ENCODE measurements at regions not wholly inside any gene's neighbourhood (a gene's known extent, or its start where the extent isn't known, plus 50 kb on each side); places are given as distances from the start of the nearest gene placed in this dataset.

DNA sequence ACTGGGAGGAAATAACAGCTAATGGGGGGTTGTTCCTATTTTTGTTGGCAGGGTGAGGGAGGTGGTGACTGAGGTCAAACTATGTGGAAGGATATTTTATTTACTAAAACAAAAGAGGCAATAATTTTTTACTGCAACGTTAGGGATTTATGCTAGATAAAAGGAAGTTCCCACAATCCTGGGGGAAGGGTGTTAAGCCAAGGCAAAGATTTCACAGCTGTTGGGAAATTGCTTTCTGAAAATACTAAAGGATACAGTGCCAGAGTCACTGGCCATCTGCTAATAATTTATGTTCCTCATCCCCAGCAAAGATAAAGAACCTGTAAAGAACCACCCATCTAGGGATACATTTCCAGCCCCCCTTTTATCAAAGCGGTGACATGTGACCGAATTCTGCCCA, 756.0 kb upstream of the RBFOX1 start:
- BruUV-seq (replicated peaks), result no TSS peak
- Mint-ChIP-seq H3K4me3 (ENCODE audit: low read depth, unreplicated experiment) (no peak overlapping the region), H3K9me3 (ENCODE audit: low read depth, unreplicated experiment) (peaks cover 13% of the 10 kb centered on the region), H3K27ac (ENCODE audit: unreplicated experiment) (no peak overlapping the region), H3K4me1 (ENCODE audit: low read depth, unreplicated experiment) (no peaks in the 10 kb centered on the region), H3K27me3 (ENCODE audit: unreplicated experiment) (no peaks in the 10 kb centered on the region), H3K36me3 (ENCODE audit: insufficient read depth, unreplicated experiment) (no peaks in the 10 kb centered on the region)
- TF ChIP-seq CTCF (IDR thresholded peaks at IDR 0.05; ENCODE audit: unreplicated experiment), result no peak
- no peak for DNase-seq
- CTCF ChIA-PET, result no interaction called here
- intact Hi-C loops (cut with micrococcal nuclease; ENCODE audit: unreplicated experiment), result no loop called here

DNA sequence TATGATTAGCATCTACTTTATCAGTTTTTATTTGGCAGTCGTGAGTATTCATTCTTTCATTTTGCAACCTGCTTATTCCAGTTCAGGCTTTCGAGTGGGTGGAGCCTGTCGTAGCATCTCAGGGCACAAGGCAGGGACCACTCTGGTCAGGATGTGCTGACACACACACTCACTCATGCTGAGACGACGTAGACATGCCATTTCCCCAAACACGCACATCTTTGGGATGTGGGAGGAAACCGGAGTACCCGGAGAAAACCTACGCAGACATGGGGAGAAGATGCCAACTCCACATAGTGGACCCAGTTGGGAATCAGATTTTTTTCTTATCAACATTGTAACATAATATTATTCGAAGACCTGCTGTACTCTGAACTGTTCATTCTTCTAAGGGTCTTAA, 756.5 kb upstream of the RBFOX1 start:
- CTCF ChIA-PET, result no interaction called here
- no peak overlapping the region for H3K4me3 Mint-ChIP-seq (ENCODE audit: low read depth, unreplicated experiment)
- intact Hi-C loops (cut with micrococcal nuclease; ENCODE audit: unreplicated experiment), result no loop called here
- no peaks in the 10 kb centered on the region for H3K4me1 Mint-ChIP-seq (ENCODE audit: low read depth, unreplicated experiment)
- no peak for TF ChIP-seq CTCF (IDR thresholded peaks at IDR 0.05; ENCODE audit: unreplicated experiment)
- DNase-seq, result no peak
- no peak overlapping the region for H3K27ac Mint-ChIP-seq (ENCODE audit: unreplicated experiment)
- BruUV-seq (replicated peaks), result no TSS peak
- no peaks in the 10 kb centered on the region for H3K36me3 Mint-ChIP-seq (ENCODE audit: insufficient read depth, unreplicated experiment)
- no peaks in the 10 kb centered on the region for H3K27me3 Mint-ChIP-seq (ENCODE audit: unreplicated experiment)
- H3K9me3 Mint-ChIP-seq (ENCODE audit: low read depth, unreplicated experiment), result peaks cover 16% of the 10 kb centered on the region

- peaks cover 17% of the 10 kb centered on the region for H3K9me3 Mint-ChIP-seq (ENCODE audit: low read depth, unreplicated experiment)
- no peaks in the 10 kb centered on the region for H3K36me3 Mint-ChIP-seq (ENCODE audit: insufficient read depth, unreplicated experiment)
- no peak for DNase-seq
- TF ChIP-seq CTCF (IDR thresholded peaks at IDR 0.05; ENCODE audit: unreplicated experiment), result no peak
- H3K27me3 Mint-ChIP-seq (ENCODE audit: unreplicated experiment), result no peaks in the 10 kb centered on the region
- H3K27ac Mint-ChIP-seq (ENCODE audit: unreplicated experiment), result no peak overlapping the region
- CTCF ChIA-PET, result no interaction called here
- BruUV-seq (replicated peaks), result no TSS peak
- no peak overlapping the region for H3K4me3 Mint-ChIP-seq (ENCODE audit: low read depth, unreplicated experiment)
- intact Hi-C loops (cut with micrococcal nuclease; ENCODE audit: unreplicated experiment), result no loop called here
- no peaks in the 10 kb centered on the region for H3K4me1 Mint-ChIP-seq (ENCODE audit: low read depth, unreplicated experiment)
These were observed 758.5 kb upstream of the RBFOX1 start for GRCh38 chr16:6574146-6574545.

GRCh38 chr16:6573577-6573976, 759.1 kb upstream of the RBFOX1 start:
- no peak for DNase-seq
- H3K36me3 Mint-ChIP-seq (ENCODE audit: insufficient read depth, unreplicated experiment), result no peaks in the 10 kb centered on the region
- peaks cover 17% of the 10 kb centered on the region for H3K9me3 Mint-ChIP-seq (ENCODE audit: low read depth, unreplicated experiment)
- TF ChIP-seq CTCF (IDR thresholded peaks at IDR 0.05; ENCODE audit: unreplicated experiment), result no peak
- H3K27me3 Mint-ChIP-seq (ENCODE audit: unreplicated experiment), result no peaks in the 10 kb centered on the region
- intact Hi-C loops (cut with micrococcal nuclease; ENCODE audit: unreplicated experiment), result no loop called here
- no TSS peak for BruUV-seq (replicated peaks)
- H3K4me1 Mint-ChIP-seq (ENCODE audit: low read depth, unreplicated experiment), result no peaks in the 10 kb centered on the region
- H3K4me3 Mint-ChIP-seq (ENCODE audit: low read depth, unreplicated experiment), result no peak overlapping the region
- no peak overlapping the region for H3K27ac Mint-ChIP-seq (ENCODE audit: unreplicated experiment)
- CTCF ChIA-PET, result no interaction called here

GRCh38 chr16:6571044-6571443, 761.6 kb upstream of the RBFOX1 start:
- TF ChIP-seq CTCF (IDR thresholded peaks at IDR 0.05; ENCODE audit: unreplicated experiment), result no peak
- CTCF ChIA-PET, result no interaction called here
- intact Hi-C loops (cut with micrococcal nuclease; ENCODE audit: unreplicated experiment), result no loop called here
- BruUV-seq (replicated peaks), result no TSS peak
- no peak for DNase-seq
- H3K4me1 Mint-ChIP-seq (ENCODE audit: low read depth, unreplicated experiment), result no peaks in the 10 kb centered on the region
- no peak overlapping the region for H3K27ac Mint-ChIP-seq (ENCODE audit: unreplicated experiment)
- no peaks in the 10 kb centered on the region for H3K27me3 Mint-ChIP-seq (ENCODE audit: unreplicated experiment)
- H3K36me3 Mint-ChIP-seq (ENCODE audit: insufficient read depth, unreplicated experiment), result no peaks in the 10 kb centered on the region
- H3K4me3 Mint-ChIP-seq (ENCODE audit: low read depth, unreplicated experiment), result no peak overlapping the region
- H3K9me3 Mint-ChIP-seq (ENCODE audit: low read depth, unreplicated experiment), result peaks cover 17% of the 10 kb centered on the region

Data from Calu3 (cell line).